Endothelial cell of umbilical vein (primary cell): ENCODE measurements at regions not wholly inside any gene's neighbourhood (a gene's known extent, or its start where the extent isn't known, plus 50 kb on each side); places are given as distances from the start of the nearest gene placed in this dataset.

Experiments
- BruUV-seq: library from RNA; stranded (reverse); fragments of 400-500 nt; replicated peaks from 2 replicates; lab custom pipeline; 2021; lab: Mats Ljungman, UMichigan
- CTCF ChIA-PET: fragments of 300-600, 350-600 bp; sonication (Branson Sonifier 250); formaldehyde crosslinking; loops from one replicate; lab custom pipeline; 2021; ENCODE audit warnings: antibody characterized with exemption, inconsistent platforms; lab: Charles Lee
- POLR2A ChIA-PET: fragments of 300-600, 350-600 bp; sonication (Branson Sonifier 250); formaldehyde crosslinking; loops from one replicate; lab custom pipeline; 2021; ENCODE audit warnings: antibody characterized with exemption, inconsistent platforms; lab: Charles Lee
- DNase-seq: peaks from one replicate; pipeline ENCODE4 v3.0.0-alpha.2; 2011; ENCODE audit warnings: low read depth, low spot score
- FAIRE-seq: peaks from 2 replicates; lab custom pipeline; 2011; peaks lifted over from hg19 to GRCh38; lab: Jason Lieb, UNC
- H2AFZ ChIP-seq: 2 replicates; pipeline ENCODE4 v1.6.0; 2012; ENCODE audit warnings: low read depth, low read length, control low read depth, inconsistent platforms
- H3K27ac ChIP-seq: 2 replicates; pipeline ENCODE4 v1.5.1; 2011; ENCODE audit warnings: low read depth, mild to moderate bottlenecking, control low read depth, low read length, moderate library complexity; ENCODE audit not compliant: insufficient read depth
- H3K27me3 ChIP-seq, 2 experiments: 2 replicates each; pipeline versions ENCODE4 v1.6.0 to v1.6.1; 2011; ENCODE audit warnings: low read length in 2 of 2, mixed read lengths in 1 of 2; ENCODE audit not compliant: control insufficient read depth in 2 of 2, insufficient read depth in 2 of 2
- H3K36me3 ChIP-seq, 2 experiments: 2 replicates in 1 of 2; 3 replicates in 1 of 2; pipeline ENCODE4 v1.5.1; 2011; ENCODE audit warnings: low read length in 2 of 2, mild to moderate bottlenecking in 1 of 2, moderate library complexity in 1 of 2; ENCODE audit not compliant: control insufficient read depth in 2 of 2, insufficient read depth in 2 of 2; ENCODE audit errors: extremely low read depth in 1 of 2
- H3K4me1 ChIP-seq: 3 replicates; pipeline ENCODE4 v1.5.1; 2011; ENCODE audit warnings: mild to moderate bottlenecking, low read length; ENCODE audit not compliant: control insufficient read depth, insufficient read depth; ENCODE audit errors: extremely low read depth
- H3K4me2 ChIP-seq: 2 replicates; pipeline ENCODE4 v1.6.1; 2011; ENCODE audit warnings: low read length, control low read depth, mixed read lengths; ENCODE audit not compliant: insufficient read depth
- H3K4me3 ChIP-seq, 3 experiments: fragments of 200-600 bp in 1 of 3; sonication (generic), shearing (Covaris generic) in 1 of 3; replicated peaks in 1 of 3; 2 replicates each; pipeline ENCODE4 v1.5.1; 2011 to 2016; ENCODE audit warnings: control low read depth in 3 of 3, low read length in 3 of 3, mild to moderate bottlenecking in 2 of 3, inconsistent platforms in 1 of 3, low read depth in 1 of 3, moderate library complexity in 1 of 3; ENCODE audit not compliant: insufficient read depth in 1 of 3
- H3K79me2 ChIP-seq: 2 replicates; pipeline ENCODE4 v1.6.0; 2012; ENCODE audit warnings: low read length, inconsistent platforms; ENCODE audit not compliant: control insufficient read depth, insufficient read depth
- H3K9ac ChIP-seq: replicated peaks from 2 replicates; pipeline ENCODE3; 2011; ENCODE audit warnings: low read length, control low read depth; ENCODE audit not compliant: insufficient read depth; ENCODE audit errors: extremely low read depth
- H3K9me1 ChIP-seq: replicated peaks from 3 replicates; pipeline ENCODE4 v1.6.0; 2011; ENCODE audit warnings: mild to moderate bottlenecking, low read length; ENCODE audit not compliant: control insufficient read depth, insufficient read depth; ENCODE audit errors: extremely low read depth
- H3K9me3 ChIP-seq: replicated peaks from 2 replicates; pipeline ENCODE4 v1.5.1; 2012; ENCODE audit warnings: low read length, inconsistent platforms; ENCODE audit not compliant: control insufficient read depth, insufficient read depth
- H4K20me1 ChIP-seq: replicated peaks from 2 replicates; pipeline ENCODE3; 2011; ENCODE audit warnings: mild to moderate bottlenecking, low read length; ENCODE audit not compliant: control insufficient read depth, insufficient read depth; ENCODE audit errors: extremely low read depth
- EZH2 ChIP-seq: IDR thresholded peaks from 2 replicates; pipeline ENCODE4 v1.6.1; 2012; ENCODE audit warnings: borderline replicate concordance, low read depth, mild to moderate bottlenecking, moderate library complexity, low read length, inconsistent platforms; ENCODE audit not compliant: severe bottlenecking
- FOS ChIP-seq: IDR thresholded peaks from 2 replicates; pipeline ENCODE4 v1.6.1; 2011; ENCODE audit warnings: mild to moderate bottlenecking, low read length, moderate library complexity, borderline replicate concordance; ENCODE audit not compliant: insufficient read depth
- GATA2 ChIP-seq: IDR thresholded peaks from 2 replicates; pipeline ENCODE4 v1.7.0; 2011; ENCODE audit warnings: low read depth, mild to moderate bottlenecking, moderate library complexity, mixed read lengths, low read length; ENCODE audit not compliant: insufficient read length, insufficient read depth
- JUN ChIP-seq: IDR thresholded peaks from 2 replicates; pipeline ENCODE4 v1.6.1; 2011; ENCODE audit warnings: borderline replicate concordance, low read depth; ENCODE audit not compliant: insufficient read length, insufficient read depth
- MYC ChIP-seq: IDR thresholded peaks from one replicate; pipeline ENCODE4 v1.6.1; 2011; ENCODE audit warnings: mild to moderate bottlenecking, low read depth, low read length
- POLR2A ChIP-seq: IDR thresholded peaks from 2 replicates; pipeline ENCODE4 v1.6.1; 2012; ENCODE audit warnings: low read depth, mild to moderate bottlenecking, control low read depth, low read length
- POLR2AphosphoS5 ChIP-seq: IDR thresholded peaks from 2 replicates; pipeline ENCODE4 v1.6.1; 2012; ENCODE audit warnings: low read depth, mild to moderate bottlenecking, control low read depth, low read length, moderate library complexity; ENCODE audit not compliant: insufficient read depth
- dilution Hi-C: fragments of 300-500 bp; cut with MboI; formaldehyde crosslinking; loops from one replicate; pipeline ENCODE4 v1.15.0; 2019; ENCODE audit warnings: low sequenced_read_pairs; ENCODE audit not compliant: extremely low pct_ligation_motif_present
- intact Hi-C: fragments of 100-400 bp; cut with micrococcal nuclease; formaldehyde crosslinking; loops from one replicate; pipeline ENCODE4 v1.10.0; 2022
- TF ChIP-seq, protein P1 (sequence below), 2 donors: IDR thresholded peaks; 1 replicate in 1 of 2; 2 replicates in 1 of 2; pipeline ENCODE4 v1.5.1; 2011; ENCODE audit warnings: low read length in 2 of 2, mild to moderate bottlenecking in 2 of 2, moderate library complexity in 2 of 2, control low read depth in 1 of 2, inconsistent platforms in 1 of 2, low read depth in 1 of 2; ENCODE audit not compliant: insufficient read depth in 1 of 2; ENCODE audit errors: extremely low read depth in 1 of 2
- TF ChIP-seq, protein P2 (sequence below): IDR thresholded peaks from 2 replicates; pipeline ENCODE4 v1.6.1; 2011; ENCODE audit not compliant: insufficient read depth, insufficient read length

DNA sequence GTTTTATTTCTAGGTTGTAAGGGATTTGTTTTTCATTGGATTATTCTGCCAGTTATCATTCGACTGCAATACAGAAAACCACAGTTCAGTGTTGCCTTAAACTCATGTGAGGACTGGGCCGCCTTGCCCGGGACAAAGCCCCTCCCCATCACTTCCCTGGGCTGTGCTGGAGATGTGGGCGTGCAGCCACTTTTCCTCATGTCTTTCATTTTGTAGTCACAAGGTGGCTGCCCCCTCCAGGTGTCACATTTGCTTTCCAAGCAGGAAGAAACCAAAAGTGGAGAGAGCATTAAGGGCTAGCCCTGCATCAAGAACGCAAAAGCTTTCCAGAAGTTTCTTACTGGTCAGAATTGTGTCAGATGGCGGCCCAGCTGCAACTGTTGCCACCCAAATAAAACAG is 492.5 kb upstream of the ID2 start:
- H3K4me2 ChIP-seq: no peak overlapping the region
- dilution Hi-C loops: no loop called here
- FAIRE-seq (no peak), DNase-seq (no peak)
- BruUV-seq: no TSS peak
- H3K36me3 ChIP-seq: no peaks in the 10 kb centered on the region
- intact Hi-C loops: loop anchor here (5.0 kb wide), 1 partner anchor 82 kb away; no protein-coding TSS in a partner anchor
- no peaks in the 10 kb centered on the region for H3K9me1 ChIP-seq
- H4K20me1 ChIP-seq: no peaks in the 10 kb centered on the region
- CTCF ChIA-PET: no interaction called here
- no peaks in the 10 kb centered on the region for H3K9me3 ChIP-seq
- no peak overlapping the region for H3K27ac ChIP-seq
- no peak overlapping the region for H3K9ac ChIP-seq
- no peak for TF ChIP-seq POLR2A
- TF ChIP-seq GATA2: no peak
- TF ChIP-seq POLR2AphosphoS5: no peak
- TF ChIP-seq MYC: no peak
- TF ChIP-seq, protein P1, sequence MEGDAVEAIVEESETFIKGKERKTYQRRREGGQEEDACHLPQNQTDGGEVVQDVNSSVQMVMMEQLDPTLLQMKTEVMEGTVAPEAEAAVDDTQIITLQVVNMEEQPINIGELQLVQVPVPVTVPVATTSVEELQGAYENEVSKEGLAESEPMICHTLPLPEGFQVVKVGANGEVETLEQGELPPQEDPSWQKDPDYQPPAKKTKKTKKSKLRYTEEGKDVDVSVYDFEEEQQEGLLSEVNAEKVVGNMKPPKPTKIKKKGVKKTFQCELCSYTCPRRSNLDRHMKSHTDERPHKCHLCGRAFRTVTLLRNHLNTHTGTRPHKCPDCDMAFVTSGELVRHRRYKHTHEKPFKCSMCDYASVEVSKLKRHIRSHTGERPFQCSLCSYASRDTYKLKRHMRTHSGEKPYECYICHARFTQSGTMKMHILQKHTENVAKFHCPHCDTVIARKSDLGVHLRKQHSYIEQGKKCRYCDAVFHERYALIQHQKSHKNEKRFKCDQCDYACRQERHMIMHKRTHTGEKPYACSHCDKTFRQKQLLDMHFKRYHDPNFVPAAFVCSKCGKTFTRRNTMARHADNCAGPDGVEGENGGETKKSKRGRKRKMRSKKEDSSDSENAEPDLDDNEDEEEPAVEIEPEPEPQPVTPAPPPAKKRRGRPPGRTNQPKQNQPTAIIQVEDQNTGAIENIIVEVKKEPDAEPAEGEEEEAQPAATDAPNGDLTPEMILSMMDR (IDR thresholded peaks at IDR 0.05; ENCODE audit: extremely low read depth in 1 of 2, insufficient read depth in 1 of 2, low read depth in 1 of 2, low read length in 2 of 2): no peak
- no peak for TF ChIP-seq FOS
- TF ChIP-seq JUN: no peak
- H3K4me3 ChIP-seq: no peak overlapping the region
- no peaks in the 10 kb centered on the region for H3K4me1 ChIP-seq
- H3K27me3 ChIP-seq: no peaks in the 10 kb centered on the region
- H2AFZ ChIP-seq: no peak overlapping the region
- H3K79me2 ChIP-seq: no peaks in the 10 kb centered on the region
- POLR2A ChIA-PET: no interaction called here

DNA sequence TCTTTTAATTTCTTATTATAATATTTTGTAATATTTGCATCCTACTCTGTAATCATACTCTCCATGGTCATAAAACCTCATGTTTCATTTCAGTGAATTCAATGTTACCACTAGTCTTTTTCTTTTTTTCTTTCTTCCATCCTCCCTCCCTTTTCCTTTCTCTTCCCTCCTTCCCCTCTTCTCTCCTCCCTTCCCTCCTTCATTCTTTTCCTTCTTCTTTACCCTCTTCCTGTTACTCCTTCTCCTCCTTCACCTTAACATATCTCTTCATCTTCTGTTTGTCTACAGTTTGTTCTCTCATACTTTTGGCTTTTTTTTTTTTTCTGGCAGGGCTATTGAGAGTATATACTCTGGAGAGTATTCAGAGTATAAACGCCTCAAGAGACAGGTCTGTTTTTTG is 491.6 kb upstream of the ID2 start:
- TF ChIP-seq MYC (no peak), JUN (no peak), POLR2A (no peak), POLR2AphosphoS5 (no peak), EZH2 (no peak), GATA2 (no peak), FOS (no peak)
- TF ChIP-seq, protein P2, sequence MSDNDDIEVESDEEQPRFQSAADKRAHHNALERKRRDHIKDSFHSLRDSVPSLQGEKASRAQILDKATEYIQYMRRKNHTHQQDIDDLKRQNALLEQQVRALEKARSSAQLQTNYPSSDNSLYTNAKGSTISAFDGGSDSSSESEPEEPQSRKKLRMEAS: no peak
- TF ChIP-seq, protein P1 (IDR thresholded peaks at IDR 0.05; ENCODE audit: extremely low read depth in 1 of 2, insufficient read depth in 1 of 2, low read depth in 1 of 2, low read length in 2 of 2): no peak
- no peak overlapping the region for H3K27ac ChIP-seq
- no peaks in the 10 kb centered on the region for H3K9me1 ChIP-seq
- H3K9me3 ChIP-seq: no peaks in the 10 kb centered on the region
- POLR2A ChIA-PET: no interaction called here
- BruUV-seq: no TSS peak
- DNase-seq: no peak
- H2AFZ ChIP-seq: no peak overlapping the region
- no peaks in the 10 kb centered on the region for H3K4me1 ChIP-seq
- CTCF ChIA-PET: no interaction called here
- intact Hi-C loops: no loop called here
- no peak overlapping the region for H3K4me3 ChIP-seq
- no peak for FAIRE-seq
- H3K27me3 ChIP-seq: no peaks in the 10 kb centered on the region
- H3K36me3 ChIP-seq: no peaks in the 10 kb centered on the region
- H3K9ac ChIP-seq: no peak overlapping the region
- no peak overlapping the region for H3K4me2 ChIP-seq
- dilution Hi-C loops: no loop called here
- H3K79me2 ChIP-seq: no peaks in the 10 kb centered on the region
- no peaks in the 10 kb centered on the region for H4K20me1 ChIP-seq
